Femur (tissue), 1 donor: ENCODE measurements at regions not wholly inside any gene's neighbourhood (a gene's known extent, or its start where the extent isn't known, plus 50 kb on each side); places are given as distances from the start of the nearest gene placed in this dataset.

Experiments used
- DNase-seq: peaks from one replicate; pipeline ENCODE4 v3.0.0-alpha.2; 2017

DNA sequence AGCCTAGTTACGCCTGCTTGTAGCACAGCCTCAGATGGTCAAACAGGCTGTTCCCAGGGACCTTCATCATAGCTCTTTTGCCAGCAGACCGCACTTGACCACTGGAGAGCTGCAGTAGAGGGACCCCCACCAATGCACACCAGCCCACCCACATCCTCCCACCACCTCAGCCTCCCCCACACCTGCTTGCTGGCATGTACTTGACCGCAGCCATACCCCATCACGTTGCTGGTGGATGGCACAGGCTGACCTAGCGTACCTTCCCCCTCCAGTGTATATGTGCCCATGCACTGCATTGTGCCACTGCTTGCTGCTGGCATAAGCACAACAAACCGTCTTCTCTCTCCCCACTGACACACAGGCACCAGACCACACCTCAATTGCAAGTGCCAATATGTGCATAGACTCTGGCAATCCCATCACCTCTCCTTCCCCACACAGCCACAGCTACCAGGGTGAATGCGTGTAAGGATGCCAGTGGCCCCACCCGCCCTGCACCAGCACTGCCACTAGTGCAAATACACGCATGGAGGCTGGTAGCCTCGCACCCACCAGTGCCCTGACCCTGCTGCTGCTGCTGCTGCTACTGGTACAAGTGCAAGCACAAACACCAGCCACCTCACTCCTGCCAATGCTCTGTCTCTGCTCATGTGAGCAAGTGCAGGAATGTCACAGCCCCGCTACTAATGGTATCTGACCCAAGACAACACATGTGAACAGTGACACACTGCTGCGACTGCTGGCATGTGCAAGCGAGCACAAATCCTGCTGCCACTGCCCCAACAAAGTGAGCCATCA lies 1377.6 kb downstream of the CDH11 start:
- DNase-seq = no peak

DNA sequence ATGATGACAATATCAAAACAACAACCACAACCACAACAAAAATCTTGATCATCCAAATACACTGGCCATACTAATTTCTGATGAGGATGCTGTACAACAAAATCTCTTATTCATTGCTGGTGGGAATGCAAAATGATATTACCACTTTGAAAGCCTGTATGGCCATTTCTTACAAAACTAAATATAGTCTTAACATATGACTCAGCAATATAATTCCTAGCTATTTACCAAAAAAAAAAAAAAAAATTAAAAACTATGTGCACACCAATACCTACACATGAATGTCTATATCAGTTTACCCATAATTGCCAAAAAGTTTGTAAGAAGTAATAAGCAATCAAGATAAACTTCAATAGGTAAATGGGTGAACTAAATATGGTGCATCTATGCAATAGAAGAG lies 1379.7 kb downstream of the CDH11 start:
- DNase-seq = no peak

DNA sequence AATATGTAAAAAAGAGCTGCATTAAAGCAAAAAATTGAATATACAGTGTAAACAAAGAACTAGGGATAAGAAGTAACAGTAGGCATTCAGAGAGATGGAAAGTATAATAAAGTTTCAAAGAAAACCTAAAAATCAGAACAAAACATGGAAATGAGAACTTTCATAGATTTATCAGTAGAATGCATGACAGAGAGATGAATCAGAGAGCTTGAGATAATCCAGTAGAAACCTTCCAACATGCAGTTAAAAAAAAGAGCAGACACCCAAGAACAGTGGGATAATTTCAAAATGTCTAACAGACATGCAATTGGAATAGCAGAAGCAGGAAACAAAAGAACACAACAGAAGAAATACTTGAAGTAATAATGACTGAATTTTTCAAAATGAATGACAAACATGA lies 1384.2 kb downstream of the CDH11 start:
- no peak for DNase-seq

DNA sequence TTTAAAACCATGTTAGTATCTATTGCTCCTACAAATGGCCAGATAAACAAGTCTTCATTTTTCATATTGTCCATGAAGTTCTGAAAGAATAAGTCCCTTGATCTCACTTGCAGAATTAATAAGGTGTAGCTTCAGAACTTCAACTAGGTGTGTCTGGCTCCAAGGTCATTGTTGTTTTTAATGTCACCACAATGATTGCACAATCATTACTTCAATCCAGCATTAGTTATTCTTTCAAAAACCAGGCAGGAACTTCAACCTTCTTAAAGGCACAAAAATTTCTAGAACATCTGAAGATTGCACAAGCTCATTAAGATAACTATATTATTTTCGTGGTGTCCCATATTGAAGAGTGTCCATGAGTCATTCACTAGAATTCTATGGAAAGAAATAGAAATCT lies 1386.4 kb downstream of the CDH11 start:
- DNase-seq = no peak

DNA sequence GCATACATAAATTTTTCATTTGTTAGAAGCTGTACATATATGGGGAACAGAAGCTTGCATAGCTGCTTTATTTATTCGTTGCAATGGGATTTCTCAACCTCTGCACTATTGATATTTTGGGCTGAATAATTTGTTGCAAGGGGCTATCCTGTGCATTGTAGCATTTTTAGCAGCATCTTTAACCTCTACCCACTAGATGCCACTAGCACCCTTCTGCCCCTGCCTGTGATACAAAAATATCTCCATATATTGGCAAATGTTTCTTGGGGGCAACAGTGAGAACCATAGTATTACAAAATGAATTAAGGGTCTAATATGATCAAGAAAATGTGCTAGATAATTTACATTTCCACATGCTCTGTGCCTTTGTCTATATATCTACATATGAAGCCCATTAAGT lies 1401.0 kb downstream of the CDH11 start:
- no peak for DNase-seq

DNA sequence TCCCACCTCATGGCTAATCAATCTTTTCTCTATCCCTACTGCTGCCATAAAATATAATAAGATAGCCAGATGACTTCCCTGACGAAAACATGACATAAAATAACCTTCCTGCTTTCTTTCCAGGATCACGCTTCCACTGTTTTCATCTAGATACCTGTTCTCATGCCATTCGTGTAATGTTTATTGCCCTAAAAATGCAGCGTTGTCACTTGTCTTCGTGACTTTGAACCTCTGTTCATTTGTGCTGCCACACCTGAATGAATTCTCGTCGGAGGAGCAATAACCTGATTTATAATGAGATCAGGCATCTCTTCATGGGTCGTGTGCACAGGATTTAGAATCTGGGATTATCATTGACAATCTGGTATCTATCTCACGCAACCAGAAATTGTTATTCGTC lies 1401.9 kb downstream of the CDH11 start:
- no peak for DNase-seq

DNA sequence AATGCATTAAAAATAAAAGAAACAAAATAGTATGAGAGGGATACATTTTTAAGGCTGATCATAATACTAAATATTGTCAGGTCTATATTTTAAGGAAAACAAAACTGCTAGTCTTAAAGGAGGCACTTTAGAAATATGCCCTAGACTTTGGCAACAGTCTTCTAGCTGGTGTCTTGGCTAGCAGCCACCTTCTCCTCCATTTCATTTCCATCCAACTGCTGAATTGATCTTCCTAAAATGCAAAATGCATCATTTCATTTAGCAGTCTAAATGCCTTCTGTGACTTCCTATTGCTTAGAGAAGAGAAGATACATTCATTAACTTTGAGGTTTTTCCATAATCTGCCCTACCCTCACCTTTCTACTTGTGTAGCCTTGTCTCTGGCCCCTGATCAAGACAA lies 1404.1 kb downstream of the CDH11 start:
- no peak for DNase-seq

DNA sequence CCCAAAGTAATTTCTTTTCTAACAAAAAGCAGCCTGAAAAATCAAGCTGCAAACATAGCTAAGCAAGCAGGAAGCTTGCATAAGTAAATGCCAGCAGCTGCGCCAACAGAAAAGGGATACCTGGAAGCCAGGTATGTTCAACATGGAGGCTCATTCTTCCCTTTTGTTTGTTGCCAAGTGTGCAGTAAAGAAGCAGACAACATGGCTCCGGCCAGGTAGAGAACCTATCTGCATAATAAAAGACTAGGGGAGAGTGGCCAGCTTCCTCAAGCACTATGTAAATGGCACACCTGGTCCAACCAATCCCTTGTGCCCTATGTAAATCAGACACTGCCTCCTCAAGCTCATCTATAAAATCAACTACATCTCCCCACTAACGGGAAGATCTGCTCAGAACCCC lies 1407.0 kb downstream of the CDH11 start:
- no peak for DNase-seq

DNA sequence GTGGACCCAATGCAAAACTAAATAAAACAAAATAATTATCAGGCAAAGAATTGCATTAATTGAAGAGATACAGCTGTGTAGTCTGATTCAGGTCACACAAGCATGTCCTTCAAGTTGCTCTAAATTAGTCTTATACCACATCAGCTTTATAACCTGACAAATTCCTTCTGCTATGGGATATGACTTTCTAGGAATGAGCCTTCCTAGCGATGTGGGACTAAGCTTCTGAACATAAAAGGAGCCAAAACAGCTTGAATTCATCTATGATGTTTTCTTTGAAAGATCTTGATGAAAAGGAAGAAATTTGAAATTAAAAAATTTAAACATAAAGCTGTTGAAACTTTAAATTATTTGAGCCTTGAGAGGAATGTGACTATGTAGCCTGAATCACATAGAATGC lies 1409.1 kb downstream of the CDH11 start:
- DNase-seq = no peak

DNA sequence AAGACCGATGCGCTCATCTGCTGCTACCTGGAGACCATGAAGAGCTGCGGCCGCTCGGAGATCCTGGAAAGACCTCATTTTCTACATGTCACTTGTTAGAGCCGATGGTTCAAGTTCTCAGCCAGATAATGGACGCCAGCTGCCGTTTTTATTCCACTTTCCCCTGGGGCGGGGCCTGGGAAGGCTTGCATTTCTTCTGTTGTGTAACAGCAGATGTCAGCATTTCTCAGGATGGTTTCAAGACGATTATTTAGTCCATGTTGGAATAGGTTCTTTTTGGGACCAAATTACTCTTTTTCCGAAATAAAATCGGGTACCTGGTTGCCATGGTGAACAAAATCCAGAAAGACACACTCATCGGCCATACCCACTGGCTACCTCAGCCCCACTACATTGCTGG lies 1418.3 kb downstream of the CDH11 start:
- DNase-seq = no peak

DNA sequence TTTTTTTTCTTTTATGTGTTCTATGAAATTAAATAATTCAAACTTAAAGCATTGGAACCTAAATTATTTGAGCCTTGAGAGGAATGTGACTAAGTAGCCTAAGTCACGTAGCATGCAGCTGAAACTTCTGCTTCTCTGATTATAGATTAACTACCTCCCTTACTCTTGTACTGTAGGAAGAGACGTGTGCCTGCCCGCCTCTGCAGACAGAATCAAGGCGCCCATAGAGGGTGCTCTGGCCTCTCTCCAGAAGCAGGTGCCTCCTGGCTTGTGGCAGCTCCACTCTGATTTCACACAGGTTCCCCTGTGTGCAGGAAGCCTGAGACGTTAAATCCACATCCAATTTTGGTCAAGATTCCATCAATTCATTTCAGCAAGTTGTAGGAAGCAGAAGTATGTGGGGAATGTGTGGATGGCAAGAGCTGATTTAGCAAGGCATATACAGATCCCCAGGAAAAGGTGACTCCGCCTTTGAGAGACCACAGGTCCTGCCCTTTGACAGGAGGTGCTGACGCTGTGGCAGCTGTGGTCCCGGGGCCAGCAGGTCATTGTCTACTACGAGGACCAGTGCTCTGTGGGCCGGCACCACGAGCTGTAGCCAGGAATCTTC lies 1418.8 kb downstream of the CDH11 start:
- no peak for DNase-seq

DNA sequence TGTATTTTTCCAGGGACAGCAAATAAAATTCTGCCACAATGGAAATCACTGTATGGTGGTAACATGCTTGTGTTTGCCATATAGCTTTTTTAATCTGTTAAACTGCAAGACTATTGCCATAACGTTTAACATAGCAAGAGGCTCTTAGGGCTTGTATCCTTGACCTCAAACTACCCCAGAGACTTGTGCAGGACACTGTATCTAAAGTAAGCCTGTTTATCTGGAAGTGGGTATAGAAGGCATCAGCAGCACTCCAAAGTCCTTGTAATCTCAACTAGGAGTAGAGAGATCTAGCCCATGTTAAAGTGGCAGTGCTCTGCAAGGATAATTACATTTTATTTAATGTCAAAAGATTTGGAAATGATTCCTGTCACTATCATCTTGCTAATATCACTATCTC lies 1424.1 kb downstream of the CDH11 start:
- DNase-seq = no peak

DNA sequence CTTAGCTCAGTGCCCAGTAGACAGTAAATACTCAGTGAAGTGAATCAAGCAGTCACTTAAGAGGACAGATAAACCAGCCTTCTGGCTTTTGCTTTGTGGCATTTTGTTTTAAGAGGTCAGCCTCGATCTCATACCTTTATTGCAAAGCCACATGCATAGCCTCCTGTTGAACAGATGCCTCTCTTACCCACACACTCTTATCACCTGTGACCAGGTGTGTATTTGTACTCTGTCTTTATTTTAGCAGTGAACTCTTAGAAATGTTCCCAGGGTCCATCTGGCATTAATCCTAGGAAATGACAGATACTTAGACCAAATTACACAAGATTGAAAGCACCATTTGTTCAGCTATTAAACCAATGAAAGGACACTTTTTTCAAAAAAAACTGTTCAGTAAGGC lies 1426.5 kb downstream of the CDH11 start:
- DNase-seq = no peak

DNA sequence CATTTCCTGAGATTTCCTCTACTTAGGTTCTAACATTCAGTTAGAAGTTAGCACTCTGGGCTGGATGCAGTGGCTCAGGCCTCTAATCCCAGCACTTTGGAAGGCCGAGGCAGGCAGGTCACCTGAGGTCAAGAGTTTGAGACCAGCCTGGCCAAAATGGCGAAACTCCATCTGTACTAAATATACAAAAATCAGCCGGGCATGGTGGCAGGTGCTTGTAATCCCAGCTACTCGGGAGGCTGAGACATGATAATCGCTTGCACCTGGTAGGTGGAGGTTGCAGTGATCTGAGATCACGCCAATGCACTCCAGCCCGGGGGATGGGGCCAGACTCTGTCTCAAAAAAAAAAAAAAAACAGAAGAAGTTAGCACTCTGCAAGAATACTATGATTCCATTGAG lies 1430.9 kb downstream of the CDH11 start:
- DNase-seq = no peak

DNA sequence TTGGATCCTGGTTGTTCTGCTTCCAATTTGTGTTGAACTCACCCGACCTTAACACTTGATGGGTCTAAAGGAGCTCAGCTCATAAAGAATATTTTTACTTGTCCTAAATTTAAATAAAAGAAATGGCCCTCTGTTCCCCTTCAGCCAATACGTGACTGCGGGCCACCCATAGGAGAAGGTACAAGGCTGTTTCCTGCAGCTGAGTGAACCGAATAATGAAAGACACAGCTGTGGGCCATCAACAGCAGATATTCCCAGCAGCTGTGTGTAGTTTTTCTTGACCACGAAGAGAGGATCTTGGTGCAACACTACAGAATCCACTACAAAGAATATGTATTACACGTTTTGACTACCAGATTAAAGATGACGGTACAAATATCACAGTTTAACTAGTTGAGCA lies 1431.6 kb downstream of the CDH11 start:
- no peak for DNase-seq

DNA sequence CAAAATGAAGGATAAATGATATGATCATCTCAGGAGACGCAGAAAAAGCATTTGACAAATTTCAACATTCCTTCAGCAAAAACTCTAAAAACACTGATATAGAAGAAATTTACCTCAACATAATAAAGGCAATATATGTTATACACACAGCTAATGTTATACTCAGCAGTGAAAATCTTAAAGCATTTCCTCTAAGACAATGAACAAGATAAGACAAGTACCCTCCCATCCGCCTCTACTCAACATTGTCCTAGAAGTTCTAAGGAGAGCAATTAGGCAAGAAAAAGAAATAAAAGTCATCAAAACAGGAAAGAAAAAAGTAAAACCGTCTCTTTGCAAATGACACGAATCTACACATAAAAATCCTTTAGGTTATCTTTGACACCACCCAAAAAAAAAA lies 1432.8 kb downstream of the CDH11 start:
- DNase-seq = no peak

DNA sequence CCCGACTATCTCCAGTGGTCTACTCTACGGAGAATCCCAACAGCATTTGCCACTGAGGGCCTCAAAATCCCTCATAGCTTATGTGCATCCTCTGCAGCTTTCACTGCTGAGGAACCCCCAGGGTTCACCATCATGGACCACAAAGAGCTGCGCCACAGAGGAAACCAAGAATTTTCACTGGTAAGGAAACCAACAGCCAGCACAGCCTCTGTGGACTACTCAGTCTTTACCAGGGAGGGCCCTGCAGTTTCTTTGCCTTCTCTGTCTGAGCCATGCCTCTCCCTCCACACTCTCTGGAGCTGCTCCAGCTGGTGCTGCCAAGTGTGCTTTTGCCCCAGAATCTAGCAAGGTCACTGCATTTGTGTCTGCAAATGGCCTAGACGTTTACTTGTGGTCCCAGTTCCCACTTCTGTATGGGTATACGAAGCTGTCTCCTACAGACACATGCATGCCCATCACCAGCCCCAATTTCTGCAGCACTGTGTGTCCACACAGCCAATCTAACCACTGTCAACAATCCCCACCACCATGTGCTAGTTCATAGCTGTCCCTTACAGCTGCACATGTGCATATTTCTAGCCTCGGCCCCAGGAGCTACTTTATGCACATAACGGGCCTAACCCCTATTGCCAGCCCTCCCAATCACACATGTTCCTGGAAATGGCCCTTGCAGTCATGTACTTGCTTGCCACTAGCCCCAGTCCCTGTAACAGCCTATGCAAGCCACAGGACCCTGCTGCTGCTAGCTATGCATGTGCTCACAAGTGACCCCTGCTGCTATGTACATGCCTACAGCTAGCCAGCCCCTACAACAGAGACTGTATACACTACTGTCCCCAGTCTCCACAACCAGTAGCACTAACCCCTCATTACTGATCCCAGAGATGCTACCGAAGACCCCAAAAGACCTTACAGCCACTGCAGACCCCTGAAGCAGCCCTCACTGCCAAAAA lies 1437.4 kb downstream of the CDH11 start:
- no peak for DNase-seq

DNA sequence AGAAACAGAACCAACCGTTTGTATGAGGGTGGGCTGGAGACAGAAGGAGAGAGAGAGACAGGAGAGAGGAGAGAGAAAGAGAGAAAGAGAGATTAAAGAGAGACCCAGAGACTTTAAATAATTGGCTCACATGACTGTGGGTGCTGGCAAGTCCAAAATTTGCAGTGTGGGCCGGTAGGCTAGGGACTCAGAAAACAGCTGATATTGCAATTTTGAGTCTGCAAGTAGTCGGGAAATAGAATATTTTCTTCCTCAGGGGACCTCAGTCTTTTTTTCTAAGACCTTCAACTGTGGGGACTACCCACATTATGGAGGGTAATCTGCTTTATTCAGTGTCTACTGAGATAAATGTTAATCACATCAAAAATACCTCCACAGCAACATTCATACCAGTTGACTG lies 1439.0 kb downstream of the CDH11 start:
- DNase-seq = no peak

DNA sequence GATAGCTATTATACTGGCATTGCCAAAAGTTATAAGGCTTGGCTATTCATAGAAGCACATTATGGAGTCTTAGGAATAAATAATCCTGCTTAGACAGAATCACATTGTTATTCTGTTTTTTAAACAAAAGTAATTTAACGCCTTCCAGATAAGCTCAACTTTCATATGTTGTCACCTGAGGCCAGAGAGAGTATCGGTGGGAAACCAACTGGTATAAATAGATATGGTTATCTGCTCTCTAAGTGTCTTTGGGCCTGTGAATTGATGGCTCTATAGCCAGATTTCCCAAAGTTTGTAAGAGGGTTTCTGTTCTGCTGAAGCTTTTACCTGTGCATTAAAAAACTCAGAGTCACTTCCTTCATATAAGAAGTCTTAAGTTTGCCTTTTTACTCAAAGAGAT lies 1449.4 kb downstream of the CDH11 start:
- DNase-seq = no peak

DNA sequence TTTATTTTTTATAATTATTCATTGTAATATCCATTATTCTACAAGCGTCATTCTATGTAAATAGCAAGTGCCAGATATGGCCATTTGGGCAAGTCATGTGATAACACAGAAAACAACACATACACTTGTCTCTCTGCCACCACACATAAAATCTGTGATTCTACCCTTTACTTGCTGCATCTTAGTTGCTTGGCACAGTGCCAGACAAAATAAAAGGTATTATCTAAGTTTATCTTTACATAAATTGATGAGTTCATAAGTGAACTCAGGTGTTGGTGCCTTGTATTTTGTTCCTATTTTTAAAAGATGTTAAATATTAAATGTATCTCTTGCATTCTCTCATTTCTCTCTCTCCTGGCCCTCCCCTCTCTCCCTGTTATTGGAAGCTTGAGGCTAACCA lies 1458.7 kb downstream of the CDH11 start:
- no peak for DNase-seq

DNA sequence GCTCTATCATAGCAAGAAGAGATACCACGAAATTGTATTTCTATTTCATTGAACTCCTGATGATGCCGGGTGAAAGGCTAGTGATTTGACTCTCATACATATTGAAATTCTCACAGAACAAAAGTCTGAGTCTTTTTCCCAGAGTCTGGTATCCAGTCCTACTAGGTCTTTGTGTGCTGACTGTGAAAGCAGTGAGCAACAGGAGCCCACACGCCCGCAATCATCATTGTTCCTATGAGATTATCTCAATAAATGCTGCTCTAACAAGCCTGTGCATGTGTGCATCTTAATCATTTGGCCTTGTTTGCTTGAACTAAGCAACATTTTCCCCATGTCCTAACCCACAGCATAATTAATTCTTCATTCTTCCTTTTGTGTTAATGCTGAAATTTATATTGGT lies 1466.0 kb downstream of the CDH11 start:
- DNase-seq = no peak

DNA sequence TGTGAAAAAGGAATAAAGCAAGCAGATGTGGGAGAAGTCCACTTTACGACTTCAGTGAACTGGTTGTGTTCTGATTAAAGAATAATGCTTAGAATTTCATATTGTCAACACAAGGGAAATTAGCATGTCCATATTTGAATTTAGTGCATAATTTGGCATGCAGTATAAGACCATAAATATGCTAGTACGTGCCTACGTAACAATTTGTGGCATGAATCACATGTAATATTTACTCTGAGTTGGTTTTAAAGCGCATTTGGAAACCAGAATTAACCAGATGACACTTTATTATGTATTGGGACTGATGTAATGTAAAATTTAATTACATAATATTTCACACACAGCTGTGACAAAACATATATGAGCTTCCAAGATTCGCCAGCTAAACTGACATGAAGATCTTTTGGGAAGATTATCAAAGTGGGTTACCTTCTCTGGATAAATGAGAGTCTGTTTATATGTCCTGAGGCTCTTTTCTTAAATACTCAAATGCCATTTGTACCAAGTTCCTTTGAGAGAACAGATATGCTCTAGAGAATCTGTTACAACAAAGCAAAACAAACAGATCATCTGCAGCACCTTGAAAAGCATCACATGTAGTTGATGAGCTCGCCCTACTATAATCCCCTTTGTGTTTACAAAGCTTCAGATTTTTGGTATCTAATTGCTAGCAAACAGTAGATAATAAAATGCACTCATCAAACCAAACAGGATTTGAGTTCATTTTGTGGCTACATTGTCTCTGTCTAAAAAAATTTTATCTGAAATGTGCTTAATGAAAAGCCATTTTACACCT lies 1468.6 kb downstream of the CDH11 start:
- no peak for DNase-seq

DNA sequence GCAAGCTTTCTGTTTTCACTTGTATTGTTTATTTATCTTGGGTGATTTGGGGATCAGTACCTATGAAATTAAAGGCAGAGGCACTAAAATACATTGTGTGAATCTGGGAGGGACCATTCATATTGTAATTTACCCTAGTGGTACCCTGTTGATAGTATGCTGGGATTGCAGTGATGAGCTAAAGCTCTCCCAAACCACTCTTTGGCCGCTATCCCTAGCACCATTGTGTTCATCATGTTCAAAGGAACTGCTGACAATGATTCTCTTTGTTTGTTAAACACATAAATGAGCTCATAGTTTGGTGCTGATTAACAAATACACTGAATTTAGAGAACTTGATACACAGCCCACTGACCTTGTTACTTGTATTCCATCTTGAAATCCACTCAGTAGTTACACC lies 1469.8 kb downstream of the CDH11 start:
- no peak for DNase-seq
